Endodermal cell (in vitro differentiated cells): ENCODE measurements at regions not wholly inside any gene's neighbourhood (a gene's known extent, or its start where the extent isn't known, plus 50 kb on each side); places are given as distances from the start of the nearest gene placed in this dataset.

Source experiments
- DNase-seq: peaks from one replicate; pipeline ENCODE4 v3.0.0-alpha.2; 2017
- H3K27ac ChIP-seq: 2 replicates; pipeline ENCODE4 v1.5.1; 2013; ENCODE audit warnings: mild to moderate bottlenecking, low read depth, low read length, moderate library complexity
- H3K27me3 ChIP-seq: 2 replicates; pipeline ENCODE4 v1.6.1; 2013; ENCODE audit warnings: mild to moderate bottlenecking, low read length, moderate library complexity; ENCODE audit not compliant: insufficient read depth, control insufficient read depth, poor library complexity, severe bottlenecking
- H3K36me3 ChIP-seq: 2 replicates; pipeline ENCODE4 v1.7.0; 2013; ENCODE audit warnings: mild to moderate bottlenecking, low read length, moderate library complexity; ENCODE audit not compliant: control insufficient read depth, insufficient read depth
- H3K4me1 ChIP-seq: one replicate; pipeline ENCODE4 v1.7.0; 2013; ENCODE audit warnings: low read length; ENCODE audit not compliant: control insufficient read depth, insufficient read depth
- H3K4me3 ChIP-seq: 2 replicates; pipeline ENCODE4 v1.5.1; 2013; ENCODE audit warnings: mild to moderate bottlenecking, low read length, moderate library complexity
- H3K9ac ChIP-seq: 2 replicates; pipeline ENCODE4 v1.6.1; 2013; ENCODE audit warnings: mild to moderate bottlenecking, low read length, moderate library complexity; ENCODE audit not compliant: poor library complexity, severe bottlenecking; ENCODE audit errors: extremely low read depth
- H3K9me3 ChIP-seq: 2 replicates; pipeline ENCODE4 v1.6.1; 2013; ENCODE audit warnings: mild to moderate bottlenecking, low read length, moderate library complexity; ENCODE audit not compliant: control insufficient read depth
- H3K27ac Mint-ChIP-seq: 2 replicates; pipeline ENCODE4 v1.8.0; 2020; ENCODE audit warnings: mixed read lengths
- H3K27me3 Mint-ChIP-seq: 2 replicates; pipeline ENCODE4 v1.8.0; 2021; ENCODE audit warnings: mild to moderate bottlenecking, mixed read lengths; ENCODE audit not compliant: insufficient read depth
- H3K36me3 Mint-ChIP-seq: 2 replicates; pipeline ENCODE4 v1.8.0; 2020; ENCODE audit warnings: low read depth, mixed read lengths
- H3K4me1 Mint-ChIP-seq: 2 replicates; pipeline ENCODE4 v1.8.0; 2020; ENCODE audit warnings: mixed read lengths
- H3K4me3 Mint-ChIP-seq: 2 replicates; pipeline ENCODE4 v1.8.0; 2020; ENCODE audit warnings: mild to moderate bottlenecking, moderate library complexity, mixed read lengths
- H3K9me3 Mint-ChIP-seq: 2 replicates; pipeline ENCODE4 v1.8.0; 2020; ENCODE audit warnings: mild to moderate bottlenecking, mixed read lengths
- CTCF ChIP-seq: fragments of 200-600 bp; sonication (generic); conservative IDR thresholded peaks from 2 replicates; pipeline ENCODE4 v1.5.0; 2021; ENCODE audit warnings: antibody characterized with exemption, mild to moderate bottlenecking
- WGBS, 2 experiments: methylation state at CpG; one replicate each; pipeline versions ENCODE4 v1.1.5 to v1.1.7; 2013; ENCODE audit warnings: missing lambda C conversion rate in 2 of 2, mixed read lengths in 1 of 2; ENCODE audit not compliant: insufficient coverage in 1 of 2, insufficient read length in 1 of 2; 5-methylcytosine and 5-hydroxymethylcytosine counted together

DNA sequence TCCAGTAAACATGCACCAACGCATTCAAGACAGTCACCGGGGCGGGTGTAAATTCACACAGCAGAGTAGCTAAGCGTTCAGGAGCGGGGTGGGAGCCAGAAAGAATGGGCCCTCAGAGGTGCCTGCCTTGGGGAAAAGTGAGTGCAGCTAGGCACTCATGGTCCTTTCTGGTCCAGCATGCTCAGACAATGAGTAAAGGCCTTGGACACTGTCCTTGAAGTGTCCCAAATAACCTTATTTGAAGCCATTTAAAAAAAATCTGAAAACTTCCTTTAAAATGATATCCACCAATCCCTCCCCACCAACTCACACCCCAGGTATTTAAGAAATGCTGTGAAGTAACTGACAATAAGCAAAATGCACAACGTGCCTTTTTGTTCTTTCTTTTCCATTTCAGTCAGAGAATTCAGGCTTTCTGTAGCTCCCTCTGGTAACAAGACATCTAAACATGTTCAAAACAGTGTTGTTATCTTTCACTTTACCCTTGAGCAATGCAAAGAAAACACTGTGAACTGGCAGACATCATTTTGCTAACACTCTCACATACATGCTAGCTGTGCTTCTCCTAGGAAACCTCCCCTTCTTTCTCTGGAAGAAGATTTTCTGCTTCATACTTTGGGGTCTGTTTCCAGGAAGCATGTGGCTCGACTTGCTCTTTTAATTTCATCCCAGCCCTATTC, 445.1 kb upstream of the SPRED2 start:
- Mint-ChIP-seq H3K4me3 (no peak overlapping the region), H3K4me1 (peaks cover 27% of the 10 kb centered on the region), H3K27me3 (no peaks in the 10 kb centered on the region), H3K9me3 (no peaks in the 10 kb centered on the region), H3K36me3 (no peaks in the 10 kb centered on the region), H3K27ac (no peak overlapping the region)
- Histone ChIP-seq H3K27me3 (no peaks in the 10 kb centered on the region), H3K36me3 (no peaks in the 10 kb centered on the region), H3K9ac (no peak overlapping the region), H3K9me3 (no peaks in the 10 kb centered on the region), H3K4me3 (no peak overlapping the region), H3K27ac (no peak overlapping the region), H3K4me1 (no peaks in the 10 kb centered on the region)
- WGBS, 2 experiments, result 79 to 85% methylated on average over 4 to 7 of the region's 7 CpGs
- TF ChIP-seq CTCF, result no peak
- DNase-seq, result no peak

- Histone ChIP-seq H3K9ac (no peak overlapping the region), H3K27me3 (no peaks in the 10 kb centered on the region), H3K9me3 (no peaks in the 10 kb centered on the region), H3K36me3 (no peaks in the 10 kb centered on the region), H3K4me1 (no peaks in the 10 kb centered on the region), H3K4me3 (no peak overlapping the region), H3K27ac (no peak overlapping the region)
- no peaks in the 10 kb centered on the region for H3K27me3 Mint-ChIP-seq
- H3K4me1 Mint-ChIP-seq, result peaks cover 27% of the 10 kb centered on the region
- 47 to 65% methylated on average over 2 of the region's 2 CpGs for WGBS, 2 experiments
- no peak for TF ChIP-seq CTCF
- no peak overlapping the region for H3K4me3 Mint-ChIP-seq
- no peak for DNase-seq
- no peak overlapping the region for H3K27ac Mint-ChIP-seq
- H3K9me3 Mint-ChIP-seq, result no peaks in the 10 kb centered on the region
- H3K36me3 Mint-ChIP-seq, result no peaks in the 10 kb centered on the region
Measured at GRCh38 chr2:65876114-65876513, 443.7 kb upstream of the SPRED2 start.

DNA sequence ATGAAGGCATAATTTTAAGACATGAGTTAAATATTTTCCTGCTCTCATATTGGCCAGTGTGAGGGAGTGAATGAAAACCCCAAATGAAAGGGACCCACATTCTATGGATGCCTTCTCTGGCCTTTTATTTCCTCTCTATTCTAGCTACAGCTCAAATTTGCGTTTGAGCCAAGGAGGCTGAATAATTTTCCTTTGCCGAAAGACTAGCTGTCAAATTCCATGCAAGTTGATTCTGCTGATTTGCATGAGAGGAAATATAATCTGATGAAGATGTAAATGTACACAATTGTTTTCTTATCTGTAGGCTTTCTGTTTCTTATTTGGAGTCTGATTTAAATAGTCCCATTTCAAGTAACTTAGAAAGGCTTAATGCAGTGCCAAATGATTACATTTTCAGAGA, 438.4 kb upstream of the SPRED2 start:
- Mint-ChIP-seq H3K27me3 (peaks cover 12% of the 10 kb centered on the region), H3K36me3 (no peaks in the 10 kb centered on the region), H3K4me1 (peaks cover 11% of the 10 kb centered on the region), H3K27ac (no peak overlapping the region), H3K4me3 (no peak overlapping the region), H3K9me3 (no peaks in the 10 kb centered on the region)
- Histone ChIP-seq H3K9ac (no peak overlapping the region), H3K27ac (no peak overlapping the region), H3K4me3 (no peak overlapping the region), H3K36me3 (no peaks in the 10 kb centered on the region), H3K4me1 (no peaks in the 10 kb centered on the region), H3K9me3 (no peaks in the 10 kb centered on the region), H3K27me3 (no peaks in the 10 kb centered on the region)
- WGBS, 2 experiments, result 83 to 99% methylated on average over 2 of the region's 2 CpGs
- TF ChIP-seq CTCF, result no peak
- no peak for DNase-seq
